ENCODE measurements at regions not wholly inside any gene's neighbourhood (a gene's known extent, or its start where the extent isn't known, plus 50 kb on each side); places are given as distances from the start of the nearest gene placed in this dataset.
A peak's percentile ranks its signal among the peaks of the same experiment; 100 is the strongest.

GRCh38 chr14:101076451-101077198 lies 173.1 kb upstream of the RTL1 start:
- Histone ChIP-seq H3K4me3 (ENCODE audit: low read length) (no peak overlapping the region; the same call in 1 of the 2 replicates), H3K27ac (ENCODE audit: low read length) (no peak overlapping the region)
- no CpG with 5 or more reads among the region's 29 CpGs for WGBS (ENCODE audit: insufficient coverage, insufficient read length)

GRCh38 chr14:101077481-101078074 lies 174.1 kb upstream of the RTL1 start:
- no peaks in the 10 kb centered on the region for H3K9me3 ChIP-seq (ENCODE audit: control insufficient read depth, insufficient read depth, low read length)
- no peaks in the 10 kb centered on the region for H3K27me3 ChIP-seq (ENCODE audit: control insufficient read depth, insufficient read depth, low read length)
- H3K4me1 ChIP-seq (ENCODE audit: control insufficient read depth, insufficient read depth, low read length), result peaks cover 13% of the 10 kb centered on the region
- no peak for DNase-seq (ENCODE audit: low read depth, low spot score)
- no peaks in the 10 kb centered on the region for H3K36me3 ChIP-seq (ENCODE audit: control insufficient read depth, insufficient read depth, low read length)
- WGBS (ENCODE audit: insufficient coverage, insufficient read length), result no CpG with 5 or more reads among the region's 38 CpGs
- peak overlapping the region; percentile 9; the same call in 1 of the 2 replicates for H3K4me3 ChIP-seq (ENCODE audit: low read length)
- H3K27ac ChIP-seq (ENCODE audit: low read length), result no peak overlapping the region

More at GRCh38 chr14:101076451-101077198, 173.1 kb upstream of the RTL1 start:
- no peaks in the 10 kb centered on the region for H3K9me3 ChIP-seq (ENCODE audit: control insufficient read depth, insufficient read depth, low read length)
- no peaks in the 10 kb centered on the region for H3K27me3 ChIP-seq (ENCODE audit: control insufficient read depth, insufficient read depth, low read length)
- no peak for DNase-seq (ENCODE audit: low read depth, low spot score)
- peaks cover 15% of the 10 kb centered on the region for H3K4me1 ChIP-seq (ENCODE audit: control insufficient read depth, insufficient read depth, low read length)
- no peaks in the 10 kb centered on the region for H3K36me3 ChIP-seq (ENCODE audit: control insufficient read depth, insufficient read depth, low read length)

- no CpG with 5 or more reads among the region's 8 CpGs for WGBS (ENCODE audit: insufficient coverage, insufficient read length)
- Histone ChIP-seq H3K36me3 (ENCODE audit: control insufficient read depth, insufficient read depth, low read length) (no peaks in the 10 kb centered on the region), H3K27me3 (ENCODE audit: control insufficient read depth, insufficient read depth, low read length) (no peaks in the 10 kb centered on the region), H3K9me3 (ENCODE audit: control insufficient read depth, insufficient read depth, low read length) (no peaks in the 10 kb centered on the region), H3K27ac (ENCODE audit: low read length) (no peak overlapping the region), H3K4me3 (ENCODE audit: low read length) (no peak overlapping the region), H3K4me1 (ENCODE audit: control insufficient read depth, insufficient read depth, low read length) (peaks cover 8% of the 10 kb centered on the region)
- no peak for DNase-seq (ENCODE audit: low read depth, low spot score)
Measured at GRCh38 chr14:101078170-101078891, 174.8 kb upstream of the RTL1 start.

- Histone ChIP-seq H3K27ac (ENCODE audit: low read length) (no peak overlapping the region), H3K4me1 (ENCODE audit: control insufficient read depth, insufficient read depth, low read length) (peaks cover 5% of the 10 kb centered on the region; the same call in 1 of the 2 replicates), H3K36me3 (ENCODE audit: control insufficient read depth, insufficient read depth, low read length) (no peaks in the 10 kb centered on the region), H3K27me3 (ENCODE audit: control insufficient read depth, insufficient read depth, low read length) (no peaks in the 10 kb centered on the region), H3K4me3 (ENCODE audit: low read length) (no peak overlapping the region), H3K9me3 (ENCODE audit: control insufficient read depth, insufficient read depth, low read length) (no peaks in the 10 kb centered on the region)
- no peak for DNase-seq (ENCODE audit: low read depth, low spot score)
- WGBS (ENCODE audit: insufficient coverage, insufficient read length), result no CpG with 5 or more reads among the region's 9 CpGs
Measured at GRCh38 chr14:101078892-101079221, 175.3 kb upstream of the RTL1 start.

- peaks cover 4% of the 10 kb centered on the region; the same call in 1 of the 2 replicates for H3K4me1 ChIP-seq (ENCODE audit: control insufficient read depth, insufficient read depth, low read length)
- no peak overlapping the region for H3K4me3 ChIP-seq (ENCODE audit: low read length)
- no peaks in the 10 kb centered on the region for H3K27me3 ChIP-seq (ENCODE audit: control insufficient read depth, insufficient read depth, low read length)
- H3K36me3 ChIP-seq (ENCODE audit: control insufficient read depth, insufficient read depth, low read length), result no peaks in the 10 kb centered on the region
- no peaks in the 10 kb centered on the region for H3K9me3 ChIP-seq (ENCODE audit: control insufficient read depth, insufficient read depth, low read length)
- no CpG with 5 or more reads among the region's 2 CpGs for WGBS (ENCODE audit: insufficient coverage, insufficient read length)
- no peak for DNase-seq (ENCODE audit: low read depth, low spot score)
- H3K27ac ChIP-seq (ENCODE audit: low read length), result no peak overlapping the region
Measured at GRCh38 chr14:101080922-101081593, 177.5 kb upstream of the RTL1 start.

- H3K9me3 ChIP-seq (ENCODE audit: control insufficient read depth, insufficient read depth, low read length), result no peaks in the 10 kb centered on the region
- H3K27me3 ChIP-seq (ENCODE audit: control insufficient read depth, insufficient read depth, low read length), result no peaks in the 10 kb centered on the region
- whole genome bisulfite sequencing (ENCODE audit: insufficient coverage, insufficient read length), result no CpG with 5 or more reads among the region's 10 CpGs
- no peak overlapping the region for H3K4me3 ChIP-seq (ENCODE audit: low read length)
- no peaks in the 10 kb centered on the region for H3K4me1 ChIP-seq (ENCODE audit: control insufficient read depth, insufficient read depth, low read length)
- no peaks in the 10 kb centered on the region for H3K36me3 ChIP-seq (ENCODE audit: control insufficient read depth, insufficient read depth, low read length)
- DNase-seq (ENCODE audit: low read depth, low spot score), result no peak
- H3K27ac ChIP-seq (ENCODE audit: low read length), result no peak overlapping the region
Measured at GRCh38 chr14:101082036-101082435, 178.5 kb upstream of the RTL1 start.

GRCh38 chr14:101082436-101083384 lies 179.2 kb upstream of the RTL1 start:
- no peaks in the 10 kb centered on the region for H3K4me1 ChIP-seq (ENCODE audit: control insufficient read depth, insufficient read depth, low read length)
- no CpG with 5 or more reads among the region's 10 CpGs for WGBS (ENCODE audit: insufficient coverage, insufficient read length)
- no peak for DNase-seq (ENCODE audit: low read depth, low spot score)

GRCh38 chr14:101083564-101084435 lies 180.3 kb upstream of the RTL1 start:
- H3K4me3 ChIP-seq (ENCODE audit: low read length), result no peak overlapping the region
- DNase-seq (ENCODE audit: low read depth, low spot score), result no peak
- no peaks in the 10 kb centered on the region for H3K9me3 ChIP-seq (ENCODE audit: control insufficient read depth, insufficient read depth, low read length)
- no peaks in the 10 kb centered on the region for H3K36me3 ChIP-seq (ENCODE audit: control insufficient read depth, insufficient read depth, low read length)
- no peak overlapping the region for H3K27ac ChIP-seq (ENCODE audit: low read length)
- WGBS (ENCODE audit: insufficient coverage, insufficient read length), result no CpG with 5 or more reads among the region's 18 CpGs
- H3K4me1 ChIP-seq (ENCODE audit: control insufficient read depth, insufficient read depth, low read length), result peaks cover 2% of the 10 kb centered on the region; the same call in 1 of the 2 replicates
- no peaks in the 10 kb centered on the region for H3K27me3 ChIP-seq (ENCODE audit: control insufficient read depth, insufficient read depth, low read length)

More at GRCh38 chr14:101082436-101083384, 179.2 kb upstream of the RTL1 start:
- H3K27me3 ChIP-seq (ENCODE audit: control insufficient read depth, insufficient read depth, low read length), result no peaks in the 10 kb centered on the region
- H3K4me3 ChIP-seq (ENCODE audit: low read length), result no peak overlapping the region
- H3K27ac ChIP-seq (ENCODE audit: low read length), result no peak overlapping the region
- H3K9me3 ChIP-seq (ENCODE audit: control insufficient read depth, insufficient read depth, low read length), result no peaks in the 10 kb centered on the region
- H3K36me3 ChIP-seq (ENCODE audit: control insufficient read depth, insufficient read depth, low read length), result no peaks in the 10 kb centered on the region

GRCh38 chr14:101084436-101084826 lies 180.9 kb upstream of the RTL1 start:
- H3K27me3 ChIP-seq (ENCODE audit: control insufficient read depth, insufficient read depth, low read length), result no peaks in the 10 kb centered on the region
- no peak for DNase-seq (ENCODE audit: low read depth, low spot score)
- H3K27ac ChIP-seq (ENCODE audit: low read length), result no peak overlapping the region
- H3K4me3 ChIP-seq (ENCODE audit: low read length), result no peak overlapping the region
- H3K9me3 ChIP-seq (ENCODE audit: control insufficient read depth, insufficient read depth, low read length), result no peaks in the 10 kb centered on the region
- peaks cover 2% of the 10 kb centered on the region; the same call in 1 of the 2 replicates for H3K4me1 ChIP-seq (ENCODE audit: control insufficient read depth, insufficient read depth, low read length)
- no CpG with 5 or more reads among the region's 6 CpGs for WGBS (ENCODE audit: insufficient coverage, insufficient read length)
- H3K36me3 ChIP-seq (ENCODE audit: control insufficient read depth, insufficient read depth, low read length), result no peaks in the 10 kb centered on the region
